B cell (primary cell): ENCODE measurements at regions not wholly inside any gene's neighbourhood (a gene's known extent, or its start where the extent isn't known, plus 50 kb on each side); places are given as distances from the start of the nearest gene placed in this dataset.
"Not testable (repeated sequence)": the region's sequence is repeated elsewhere in the genome, so short reads cannot be mapped to it uniquely, and the experiment has no call there.

ENCODE experiments used
- ATAC-seq: fragments of 200-7000 bp; cut with Tn5 transposase; one replicate; pipeline ENCODE4 v1.10.0; 2021; ENCODE audit warnings: low read depth, mild to moderate bottlenecking, moderate number of reproducible peaks, moderate library complexity
- CTCF ChIA-PET: fragments of 350-600 bp; sonication (Branson Sonifier 250); formaldehyde crosslinking; loops from one replicate; lab custom pipeline; 2021; ENCODE audit warnings: antibody characterized with exemption, inconsistent platforms; lab: Charles Lee
- POLR2A ChIA-PET: fragments of 350-600 bp; sonication (Branson Sonifier 250); formaldehyde crosslinking; loops from one replicate; lab custom pipeline; 2021; ENCODE audit warnings: antibody characterized with exemption; lab: Charles Lee
- DNase-seq: peaks from one replicate; pipeline ENCODE4 v3.0.0; 2013
- H2AFZ ChIP-seq: 2 replicates; pipeline ENCODE4 v1.6.1; 2012; ENCODE audit warnings: mild to moderate bottlenecking, low read depth, low read length; ENCODE audit not compliant: insufficient read depth, poor library complexity, severe bottlenecking
- H3K27ac ChIP-seq, 2 donors: 1 replicate in 1 of 2; 2 replicates in 1 of 2; pipeline ENCODE4 v1.5.1; 2012 to 2013; ENCODE audit warnings: low read length in 2 of 2, mild to moderate bottlenecking in 2 of 2, moderate library complexity in 1 of 2
- H3K27me3 ChIP-seq, 4 experiments: fragments of 200-600 bp in 1 of 4; sonication (generic) in 1 of 4; replicated peaks in 1 of 4; 1 replicate in 2 of 4; 2 replicates in 2 of 4; pipeline versions ENCODE4 v1.6.1 to v1.7.0; 2013 to 2016; ENCODE audit warnings: low read length in 3 of 4, mild to moderate bottlenecking in 2 of 4, mixed read lengths in 1 of 4, moderate library complexity in 1 of 4; ENCODE audit not compliant: insufficient read depth in 4 of 4, control insufficient read depth in 3 of 4; ENCODE audit errors: control extremely low read depth in 1 of 4
- H3K36me3 ChIP-seq, 2 experiments: replicated peaks in 1 of 2; 1 replicate in 1 of 2; 2 replicates in 1 of 2; pipeline versions ENCODE4 v1.6.1 to v1.7.1; 2013; ENCODE audit warnings: low read length in 1 of 2; ENCODE audit not compliant: insufficient read depth in 2 of 2, control insufficient read depth in 1 of 2; ENCODE audit errors: control extremely low read depth in 1 of 2, extremely low read depth in 1 of 2
- H3K4me1 ChIP-seq, 2 donors: fragments of 200-600 bp in 1 of 2; sonication (generic) in 1 of 2; 1 replicate in 1 of 2; 2 replicates in 1 of 2; pipeline versions ENCODE4 v1.5.1 to v1.6.1; 2013 to 2017; ENCODE audit warnings: low read length in 2 of 2; ENCODE audit not compliant: control insufficient read depth in 2 of 2, insufficient read depth in 2 of 2
- H3K4me2 ChIP-seq: replicated peaks from 2 replicates; pipeline ENCODE3; 2012; ENCODE audit warnings: mild to moderate bottlenecking, low read depth, low read length; ENCODE audit not compliant: poor library complexity, severe bottlenecking
- H3K4me3 ChIP-seq, 5 experiments: fragments of 200-600 bp in 1 of 5; sonication (generic) in 1 of 5; 1 replicate in 3 of 5; 2 replicates in 2 of 5; pipeline versions ENCODE4 v1.5.1 to v1.7.0; 2011 to 2016; ENCODE audit warnings: low read length in 4 of 5, mild to moderate bottlenecking in 4 of 5, low read depth in 2 of 5, control low read depth in 1 of 5, moderate library complexity in 1 of 5; ENCODE audit not compliant: insufficient read depth in 1 of 5; ENCODE audit errors: control extremely low read depth in 1 of 5, extremely low read depth in 1 of 5
- H3K79me2 ChIP-seq: fragments of 200-600 bp; sonication (generic); one replicate; pipeline ENCODE4 v1.6.0; 2016; ENCODE audit warnings: low read length; ENCODE audit not compliant: control insufficient read depth, insufficient read depth
- H3K9ac ChIP-seq: fragments of 200-600 bp; sonication (generic); 2 replicates; pipeline ENCODE4 v1.6.1; 2017; ENCODE audit warnings: mild to moderate bottlenecking, low read length, moderate library complexity
- H3K9me3 ChIP-seq, 3 donors: one replicate each; pipeline versions ENCODE4 v1.6.1 to v1.7.1; 2013; ENCODE audit warnings: low read length in 2 of 3; ENCODE audit not compliant: control insufficient read depth in 2 of 3, insufficient read depth in 1 of 3; ENCODE audit errors: control extremely low read depth in 1 of 3
- H4K20me1 ChIP-seq: 2 replicates; pipeline ENCODE4 v1.6.0; 2012; ENCODE audit warnings: mild to moderate bottlenecking, low read length; ENCODE audit not compliant: insufficient read depth, control insufficient read depth, poor library complexity, severe bottlenecking
- H3K27ac Mint-ChIP-seq: one replicate; pipeline ENCODE4 v1.8.0; 2021; ENCODE audit warnings: mixed read lengths
- H3K27me3 Mint-ChIP-seq: one replicate; pipeline ENCODE4 v1.8.0; 2021; ENCODE audit warnings: mixed read lengths
- H3K4me1 Mint-ChIP-seq: one replicate; pipeline ENCODE4 v1.8.0; 2021; ENCODE audit warnings: mixed read lengths
- H3K4me3 Mint-ChIP-seq: one replicate; pipeline ENCODE4 v1.8.0; 2021; ENCODE audit warnings: mixed read lengths
- H3K9me3 Mint-ChIP-seq: one replicate; pipeline ENCODE4 v1.8.0; 2022; ENCODE audit warnings: mixed read lengths; ENCODE audit not compliant: insufficient read depth
- EZH2 ChIP-seq: IDR thresholded peaks from 2 replicates; pipeline ENCODE4 v1.6.1; 2012; ENCODE audit warnings: borderline replicate concordance, low read depth, mild to moderate bottlenecking, moderate library complexity, low read length; ENCODE audit not compliant: insufficient read depth, poor library complexity, severe bottlenecking
- WGBS: methylation state at CpG from one replicate; pipeline ENCODE4 v1.1.5; 2013; ENCODE audit warnings: missing lambda C conversion rate; ENCODE audit not compliant: insufficient coverage; 5-methylcytosine and 5-hydroxymethylcytosine counted together
- intact Hi-C: fragments of 100-400 bp; cut with micrococcal nuclease; formaldehyde crosslinking; loops from one replicate; pipeline ENCODE4 v1.10.0; 2022
- TF ChIP-seq, protein P1 (sequence below): fragments of 200-600 bp; IDR thresholded peaks from one replicate; pipeline ENCODE4 v1.8.0; 2022; ENCODE audit warnings: antibody characterized with exemption, mild to moderate bottlenecking

GRCh38 chr13:100977841-100978240 is 303.2 kb upstream of the TMTC4 start:
- Mint-ChIP-seq H3K27me3 (no peaks in the 10 kb centered on the region), H3K4me1 (no peaks in the 10 kb centered on the region), H3K27ac (no peak overlapping the region), H3K9me3 (no peaks in the 10 kb centered on the region), H3K4me3 (no peak overlapping the region)
- Histone ChIP-seq H3K4me3 (no peak overlapping the region), H3K79me2 (no peaks in the 10 kb centered on the region), H3K36me3 (no peaks in the 10 kb centered on the region), H3K27me3 (no peaks in the 10 kb centered on the region), H3K4me2 (no peak overlapping the region), H4K20me1 (no peaks in the 10 kb centered on the region), H2AFZ (no peak overlapping the region), H3K4me1 (no peaks in the 10 kb centered on the region), H3K9me3 (peaks cover 0 to 1% (median 0%) of the 10 kb centered on the region in 3 donors), H3K9ac (no peak overlapping the region), H3K27ac (no peak overlapping the region)
- POLR2A ChIA-PET, result no interaction called here
- DNase-seq (no peak), ATAC-seq (no peak)
- no peak for TF ChIP-seq EZH2
- TF ChIP-seq, protein P1, sequence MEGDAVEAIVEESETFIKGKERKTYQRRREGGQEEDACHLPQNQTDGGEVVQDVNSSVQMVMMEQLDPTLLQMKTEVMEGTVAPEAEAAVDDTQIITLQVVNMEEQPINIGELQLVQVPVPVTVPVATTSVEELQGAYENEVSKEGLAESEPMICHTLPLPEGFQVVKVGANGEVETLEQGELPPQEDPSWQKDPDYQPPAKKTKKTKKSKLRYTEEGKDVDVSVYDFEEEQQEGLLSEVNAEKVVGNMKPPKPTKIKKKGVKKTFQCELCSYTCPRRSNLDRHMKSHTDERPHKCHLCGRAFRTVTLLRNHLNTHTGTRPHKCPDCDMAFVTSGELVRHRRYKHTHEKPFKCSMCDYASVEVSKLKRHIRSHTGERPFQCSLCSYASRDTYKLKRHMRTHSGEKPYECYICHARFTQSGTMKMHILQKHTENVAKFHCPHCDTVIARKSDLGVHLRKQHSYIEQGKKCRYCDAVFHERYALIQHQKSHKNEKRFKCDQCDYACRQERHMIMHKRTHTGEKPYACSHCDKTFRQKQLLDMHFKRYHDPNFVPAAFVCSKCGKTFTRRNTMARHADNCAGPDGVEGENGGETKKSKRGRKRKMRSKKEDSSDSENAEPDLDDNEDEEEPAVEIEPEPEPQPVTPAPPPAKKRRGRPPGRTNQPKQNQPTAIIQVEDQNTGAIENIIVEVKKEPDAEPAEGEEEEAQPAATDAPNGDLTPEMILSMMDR, result no peak
- CTCF ChIA-PET, result no interaction called here
- WGBS, result 95% methylated on average over 3 of the region's 7 CpGs
- intact Hi-C loops, result no loop called here

- ChIA-PET CTCF (no interaction called here), POLR2A (no interaction called here)
- TF ChIP-seq, protein P1, result no peak
- no peak for TF ChIP-seq EZH2
- H3K4me1 ChIP-seq, result no peaks in the 10 kb centered on the region
- H2AFZ ChIP-seq, result no peak overlapping the region
- no peaks in the 10 kb centered on the region for H4K20me1 ChIP-seq
- Mint-ChIP-seq H3K27ac (no peak overlapping the region), H3K4me1 (no peaks in the 10 kb centered on the region), H3K9me3 (no peaks in the 10 kb centered on the region), H3K4me3 (no peak overlapping the region), H3K27me3 (no peaks in the 10 kb centered on the region)
- ATAC-seq (no peak), DNase-seq (no peak)
- H3K9me3 ChIP-seq, result peaks cover 0 to 2% (median 1%) of the 10 kb centered on the region in 3 donors
- H3K79me2 ChIP-seq, result no peaks in the 10 kb centered on the region
- H3K9ac ChIP-seq, result no peak overlapping the region
- H3K4me3 ChIP-seq, result no peak overlapping the region
- no peak overlapping the region for H3K4me2 ChIP-seq
- no peak overlapping the region for H3K27ac ChIP-seq
- WGBS, result no CpG with 5 or more reads among the region's 2 CpGs
- H3K36me3 ChIP-seq, result no peaks in the 10 kb centered on the region
- H3K27me3 ChIP-seq, result no peaks in the 10 kb centered on the region
- intact Hi-C loops, result no loop called here
These were observed 302.4 kb upstream of the TMTC4 start for GRCh38 chr13:100976993-100977392.

DNA sequence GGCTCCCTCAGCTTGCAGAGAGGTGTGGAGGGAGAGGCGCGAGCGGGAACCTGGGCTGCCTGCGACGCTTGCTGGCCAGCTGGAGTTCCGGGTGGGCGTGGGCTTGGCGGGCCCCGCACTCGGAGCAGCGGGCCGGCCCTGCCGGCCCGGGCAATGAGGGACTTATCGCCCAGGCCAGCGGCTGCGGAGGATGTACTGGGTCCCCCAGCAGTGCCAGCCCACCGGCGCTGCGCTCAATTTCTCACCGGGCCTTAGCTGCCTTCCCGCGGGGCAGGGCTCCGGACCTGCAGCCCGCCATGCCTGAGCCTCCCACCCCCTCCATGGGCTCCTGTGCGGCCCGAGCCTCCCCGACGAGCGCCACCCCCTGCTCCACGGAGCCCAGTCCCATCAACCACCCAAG is 301.1 kb upstream of the TMTC4 start:
- WGBS, result 55% methylated on average over 13 of the region's 31 CpGs
- ATAC-seq, H3K9ac ChIP-seq, intact Hi-C loops, H3K4me2 ChIP-seq, H3K4me1 ChIP-seq, H2AFZ ChIP-seq, H3K79me2 ChIP-seq, POLR2A ChIA-PET, H3K36me3 ChIP-seq, H3K27ac Mint-ChIP-seq, H3K27ac ChIP-seq, CTCF ChIA-PET, H3K4me1 Mint-ChIP-seq, H4K20me1 ChIP-seq, DNase-seq, H3K27me3 Mint-ChIP-seq, H3K4me3 ChIP-seq, H3K9me3 Mint-ChIP-seq, H3K4me3 Mint-ChIP-seq, H3K27me3 ChIP-seq, H3K9me3 ChIP-seq: not testable (repeated sequence)
